ENCODE measurements at regions not wholly inside any gene's neighbourhood (a gene's known extent, or its start where the extent isn't known, plus 50 kb on each side); places are given as distances from the start of the nearest gene placed in this dataset.

DNA sequence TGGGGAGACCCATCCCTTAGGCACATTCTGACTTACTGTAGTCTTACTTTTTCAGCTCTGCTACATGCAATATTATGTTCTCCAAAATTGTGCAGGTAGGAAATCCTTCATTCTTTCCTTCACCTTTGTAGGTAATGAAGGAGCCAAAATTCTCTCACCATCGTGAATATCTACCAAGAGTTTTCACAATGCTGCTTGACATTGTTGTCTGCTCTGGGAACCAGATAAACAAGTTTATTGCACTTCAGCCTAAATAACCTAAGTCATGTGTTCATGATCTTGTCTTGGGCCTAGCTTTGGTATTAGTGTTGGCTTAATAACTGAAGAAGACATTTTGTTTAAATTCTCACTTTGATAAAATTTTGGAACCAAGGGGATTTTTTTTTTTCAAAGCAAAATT, 110.8 kb upstream of the ELAC2 start:
- H3K4me3 Mint-ChIP-seq = no peak overlapping the region
- H3K4me3 ChIP-seq (ENCODE audit: control extremely low read depth in 1 of 5, extremely low read depth in 1 of 5, insufficient read depth in 1 of 5, low read depth in 2 of 5, low read length in 4 of 5) = no peak overlapping the region
- H3K4me2 ChIP-seq (replicated peaks; ENCODE audit: low read depth, low read length, poor library complexity, severe bottlenecking) = no peak overlapping the region
- WGBS (ENCODE audit: insufficient coverage) = no CpG with 5 or more reads among the region's 1 CpG
- no peak overlapping the region for H3K27ac ChIP-seq (ENCODE audit: low read length in 2 of 2)
- TF ChIP-seq, protein P1, sequence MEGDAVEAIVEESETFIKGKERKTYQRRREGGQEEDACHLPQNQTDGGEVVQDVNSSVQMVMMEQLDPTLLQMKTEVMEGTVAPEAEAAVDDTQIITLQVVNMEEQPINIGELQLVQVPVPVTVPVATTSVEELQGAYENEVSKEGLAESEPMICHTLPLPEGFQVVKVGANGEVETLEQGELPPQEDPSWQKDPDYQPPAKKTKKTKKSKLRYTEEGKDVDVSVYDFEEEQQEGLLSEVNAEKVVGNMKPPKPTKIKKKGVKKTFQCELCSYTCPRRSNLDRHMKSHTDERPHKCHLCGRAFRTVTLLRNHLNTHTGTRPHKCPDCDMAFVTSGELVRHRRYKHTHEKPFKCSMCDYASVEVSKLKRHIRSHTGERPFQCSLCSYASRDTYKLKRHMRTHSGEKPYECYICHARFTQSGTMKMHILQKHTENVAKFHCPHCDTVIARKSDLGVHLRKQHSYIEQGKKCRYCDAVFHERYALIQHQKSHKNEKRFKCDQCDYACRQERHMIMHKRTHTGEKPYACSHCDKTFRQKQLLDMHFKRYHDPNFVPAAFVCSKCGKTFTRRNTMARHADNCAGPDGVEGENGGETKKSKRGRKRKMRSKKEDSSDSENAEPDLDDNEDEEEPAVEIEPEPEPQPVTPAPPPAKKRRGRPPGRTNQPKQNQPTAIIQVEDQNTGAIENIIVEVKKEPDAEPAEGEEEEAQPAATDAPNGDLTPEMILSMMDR (IDR thresholded peaks at IDR 0.05) = no peak
- no peak for TF ChIP-seq EZH2 (IDR thresholded peaks at IDR 0.05; ENCODE audit: borderline replicate concordance, insufficient read depth, low read depth, low read length, poor library complexity, severe bottlenecking)
- no peak overlapping the region for H3K27ac Mint-ChIP-seq
- H3K9me3 ChIP-seq (ENCODE audit: control extremely low read depth in 1 of 3, control insufficient read depth in 2 of 3, insufficient read depth in 1 of 3, low read length in 2 of 3) = no peaks in the 10 kb centered on the region
- no peaks in the 10 kb centered on the region for H3K27me3 ChIP-seq (replicated peaks in 1 of 4; ENCODE audit: control extremely low read depth in 1 of 4, control insufficient read depth in 3 of 4, insufficient read depth in 4 of 4, low read length in 3 of 4)
- H4K20me1 ChIP-seq (ENCODE audit: control insufficient read depth, insufficient read depth, low read length, poor library complexity, severe bottlenecking) = no peaks in the 10 kb centered on the region
- CTCF ChIA-PET = no interaction called here
- H3K9ac ChIP-seq (ENCODE audit: low read length) = no peak overlapping the region
- no peak for ATAC-seq (ENCODE audit: low read depth)
- H3K36me3 ChIP-seq (replicated peaks in 1 of 2; ENCODE audit: control extremely low read depth in 1 of 2, control insufficient read depth in 1 of 2, extremely low read depth in 1 of 2, insufficient read depth in 2 of 2, low read length in 1 of 2) = no peaks in the 10 kb centered on the region
- H3K9me3 Mint-ChIP-seq (ENCODE audit: insufficient read depth) = no peaks in the 10 kb centered on the region
- intact Hi-C loops (cut with micrococcal nuclease) = no loop called here
- no peak for DNase-seq
- H3K4me1 ChIP-seq (ENCODE audit: control insufficient read depth in 2 of 2, insufficient read depth in 2 of 2, low read length in 2 of 2) = no peaks in the 10 kb centered on the region
- no peaks in the 10 kb centered on the region for H3K79me2 ChIP-seq (ENCODE audit: control insufficient read depth, insufficient read depth, low read length)
- POLR2A ChIA-PET = no interaction called here
- no peak overlapping the region for H2AFZ ChIP-seq (ENCODE audit: insufficient read depth, low read depth, low read length, poor library complexity, severe bottlenecking)
- no peaks in the 10 kb centered on the region for H3K4me1 Mint-ChIP-seq
- H3K27me3 Mint-ChIP-seq = peaks cover 7% of the 10 kb centered on the region

DNA sequence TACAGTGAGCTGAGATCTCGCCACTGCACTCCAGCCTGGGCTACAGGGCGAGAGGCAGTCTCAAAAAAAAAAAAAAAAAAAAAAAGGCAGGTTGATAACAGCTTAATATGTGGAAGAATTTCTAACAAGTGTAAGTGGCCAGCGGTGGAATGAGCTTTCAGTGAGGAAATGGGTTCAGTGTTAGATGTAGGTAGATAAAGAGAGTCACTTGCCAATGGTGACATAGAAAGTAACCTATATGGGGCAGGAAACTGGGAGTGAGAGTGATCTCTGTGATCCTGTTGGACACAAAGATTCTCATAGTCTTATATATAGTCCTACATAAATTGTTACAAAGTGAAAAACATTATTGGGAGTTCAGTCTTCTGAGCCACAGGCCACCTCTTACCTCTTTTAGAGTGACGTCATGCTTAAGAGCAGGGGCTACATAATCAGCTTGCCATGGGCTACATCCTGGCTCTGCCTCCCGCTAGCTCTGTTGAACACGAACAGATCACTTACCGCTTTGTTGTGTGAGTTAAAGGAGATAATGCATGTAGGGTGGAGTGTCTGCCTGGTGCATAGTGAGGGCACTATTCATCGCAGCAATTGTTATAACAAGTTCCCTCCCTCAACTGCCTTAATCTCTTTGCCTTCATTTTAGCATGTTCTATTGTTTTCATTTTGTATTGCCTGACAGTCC, 110.2 kb upstream of the ELAC2 start:
- Histone ChIP-seq H3K9me3 (ENCODE audit: control extremely low read depth in 1 of 3, control insufficient read depth in 2 of 3, insufficient read depth in 1 of 3, low read length in 2 of 3) (no peaks in the 10 kb centered on the region), H3K27ac (ENCODE audit: low read length in 2 of 2) (no peak overlapping the region), H3K4me3 (ENCODE audit: control extremely low read depth in 1 of 5, extremely low read depth in 1 of 5, insufficient read depth in 1 of 5, low read depth in 2 of 5, low read length in 4 of 5) (no peak overlapping the region), H3K79me2 (ENCODE audit: control insufficient read depth, insufficient read depth, low read length) (no peaks in the 10 kb centered on the region), H2AFZ (ENCODE audit: insufficient read depth, low read depth, low read length, poor library complexity, severe bottlenecking) (no peak overlapping the region), H3K9ac (ENCODE audit: low read length) (no peak overlapping the region), H3K4me2 (replicated peaks; ENCODE audit: low read depth, low read length, poor library complexity, severe bottlenecking) (no peak overlapping the region), H3K27me3 (replicated peaks in 1 of 4; ENCODE audit: control extremely low read depth in 1 of 4, control insufficient read depth in 3 of 4, insufficient read depth in 4 of 4, low read length in 3 of 4) (no peaks in the 10 kb centered on the region), H3K36me3 (replicated peaks in 1 of 2; ENCODE audit: control extremely low read depth in 1 of 2, control insufficient read depth in 1 of 2, extremely low read depth in 1 of 2, insufficient read depth in 2 of 2, low read length in 1 of 2) (no peaks in the 10 kb centered on the region), H4K20me1 (ENCODE audit: control insufficient read depth, insufficient read depth, low read length, poor library complexity, severe bottlenecking) (no peaks in the 10 kb centered on the region), H3K4me1 (ENCODE audit: control insufficient read depth in 2 of 2, insufficient read depth in 2 of 2, low read length in 2 of 2) (no peaks in the 10 kb centered on the region)
- Mint-ChIP-seq H3K4me3 (no peak overlapping the region), H3K4me1 (no peaks in the 10 kb centered on the region), H3K27me3 (peaks cover 7% of the 10 kb centered on the region), H3K9me3 (ENCODE audit: insufficient read depth) (no peaks in the 10 kb centered on the region), H3K27ac (no peak overlapping the region)
- ChIA-PET CTCF (no interaction called here), POLR2A (no interaction called here)
- TF ChIP-seq, protein P1 (IDR thresholded peaks at IDR 0.05) = no peak
- TF ChIP-seq EZH2 (IDR thresholded peaks at IDR 0.05; ENCODE audit: borderline replicate concordance, insufficient read depth, low read depth, low read length, poor library complexity, severe bottlenecking) = no peak
- DNase-seq (no peak), ATAC-seq (ENCODE audit: low read depth) (no peak)
- intact Hi-C loops (cut with micrococcal nuclease) = no loop called here
- WGBS (ENCODE audit: insufficient coverage) = 82% methylated on average over 3 of the region's 8 CpGs
